ENCODE measurements at regions not wholly inside any gene's neighbourhood (a gene's known extent, or its start where the extent isn't known, plus 50 kb on each side); places are given as distances from the start of the nearest gene placed in this dataset.
"Not testable (repeated sequence)": the region's sequence is repeated elsewhere in the genome, so short reads cannot be mapped to it uniquely, and the experiment has no call there.

GRCh38 chr14:71753976-71754375, 178.3 kb upstream of the RGS6 start:
- H3K27ac ChIP-seq, result no peak overlapping the region

GRCh38 chr14:71754422-71755095, 177.7 kb upstream of the RGS6 start:
- TF ChIP-seq CTCF (conservative IDR thresholded peaks at IDR 0.05), result no peak
- no peak overlapping the region for H3K27ac ChIP-seq

More at GRCh38 chr14:71753976-71754375, 178.3 kb upstream of the RGS6 start:
- TF ChIP-seq CTCF (conservative IDR thresholded peaks at IDR 0.05), result no peak

DNA sequence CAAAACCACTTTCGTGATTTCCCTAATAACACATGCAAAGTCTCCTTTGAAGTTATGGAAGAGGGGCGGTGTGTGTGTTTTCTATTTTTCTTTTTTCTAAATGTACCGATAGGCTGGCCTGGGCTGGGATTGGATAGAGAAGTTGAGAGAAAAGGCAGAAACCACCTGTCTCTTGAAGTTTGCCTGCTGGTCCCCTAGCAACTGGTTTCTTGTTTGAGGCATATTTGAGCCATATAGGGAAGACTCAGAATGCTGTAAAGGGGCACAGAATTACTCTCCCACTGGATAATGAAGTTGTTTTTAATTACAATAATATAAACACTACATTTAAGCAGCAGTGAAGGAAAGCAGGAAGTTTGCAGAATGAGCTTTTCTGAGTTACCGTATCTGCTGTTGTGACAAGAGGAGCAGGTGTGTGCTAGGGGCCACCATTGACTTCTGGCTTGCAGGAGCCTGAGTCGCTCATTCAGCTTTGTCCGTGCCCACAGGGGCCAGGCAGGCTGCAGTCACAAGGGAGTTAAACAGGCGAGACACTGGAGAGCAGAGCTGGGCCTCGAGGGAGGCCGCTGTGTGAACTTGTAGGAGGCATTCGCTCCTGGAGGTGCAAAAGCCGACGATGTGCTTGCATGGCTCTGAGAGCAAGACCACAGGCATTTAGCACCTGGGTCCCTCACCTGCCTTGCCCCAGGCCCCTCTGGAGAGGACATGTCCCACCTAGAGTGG, 173.8 kb upstream of the RGS6 start:
- TF ChIP-seq CTCF (conservative IDR thresholded peaks at IDR 0.05), result no peak
- no peak overlapping the region for H3K27ac ChIP-seq

GRCh38 chr14:71762575-71762974, 169.7 kb upstream of the RGS6 start:
- H3K27ac ChIP-seq, result no peak overlapping the region
- no peak for TF ChIP-seq CTCF (conservative IDR thresholded peaks at IDR 0.05)

- H3K27ac ChIP-seq, result no peak overlapping the region
- no peak for TF ChIP-seq CTCF (conservative IDR thresholded peaks at IDR 0.05)
Observed at GRCh38 chr14:71764701-71765382, 167.4 kb upstream of the RGS6 start.

DNA sequence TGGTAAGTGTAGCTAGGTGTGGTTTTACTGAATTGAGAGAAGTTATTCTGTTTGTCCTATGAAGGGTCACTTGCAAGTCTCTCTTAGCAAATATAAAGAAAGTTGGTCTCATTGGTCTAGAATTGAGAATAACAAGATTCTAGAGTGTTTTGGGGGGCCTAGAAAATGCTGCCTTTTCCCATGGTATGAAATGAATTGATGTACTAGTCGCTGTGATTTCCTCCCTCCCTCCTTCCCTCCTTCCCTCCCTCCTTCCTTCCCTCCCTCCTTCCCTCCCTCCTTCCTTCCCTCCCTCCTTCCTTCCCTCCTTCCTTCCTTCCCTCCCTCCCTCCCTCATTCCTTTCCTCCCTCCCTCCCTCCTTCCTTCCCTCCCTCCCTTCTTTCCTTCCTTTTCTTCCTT, 166.7 kb upstream of the RGS6 start:
- H3K27ac ChIP-seq, result no peak overlapping the region
- TF ChIP-seq CTCF (conservative IDR thresholded peaks at IDR 0.05), result no peak

GRCh38 chr14:71770431-71770830, 161.8 kb upstream of the RGS6 start:
- H3K27ac ChIP-seq, result no peak overlapping the region
- TF ChIP-seq CTCF (conservative IDR thresholded peaks at IDR 0.05), result no peak

GRCh38 chr14:71771421-71771820, 160.8 kb upstream of the RGS6 start:
- not testable (repeated sequence) for H3K27ac ChIP-seq

- not testable (repeated sequence) for H3K27ac ChIP-seq
Observed at GRCh38 chr14:71771996-71772395, 160.2 kb upstream of the RGS6 start.
